Neural crest cell (in vitro differentiated cells): ENCODE measurements at regions not wholly inside any gene's neighbourhood (a gene's known extent, or its start where the extent isn't known, plus 50 kb on each side); places are given as distances from the start of the nearest gene placed in this dataset.

ENCODE experiments used
- DNase-seq: peaks from one replicate; pipeline ENCODE4 v3.0.0; 2021; ENCODE audit warnings: low read depth, mixed read lengths, low spot score
- H3K27ac Mint-ChIP-seq: one replicate; pipeline ENCODE4 v1.8.0; 2021; ENCODE audit warnings: mild to moderate bottlenecking, mixed read lengths; ENCODE audit not compliant: unreplicated experiment
- H3K27me3 Mint-ChIP-seq: 2 replicates; pipeline ENCODE4 v1.8.0; 2021; ENCODE audit warnings: low read depth, mild to moderate bottlenecking, mixed read lengths
- H3K36me3 Mint-ChIP-seq: 2 replicates; pipeline ENCODE4 v1.8.0; 2021; ENCODE audit warnings: low read depth, mild to moderate bottlenecking, mixed read lengths
- H3K4me1 Mint-ChIP-seq: 2 replicates; pipeline ENCODE4 v1.8.0; 2021; ENCODE audit warnings: mixed read lengths
- H3K4me3 Mint-ChIP-seq: one replicate; pipeline ENCODE4 v1.8.0; 2021; ENCODE audit warnings: mild to moderate bottlenecking, mixed read lengths
- H3K9me3 Mint-ChIP-seq: 2 replicates; pipeline ENCODE4 v1.8.0; 2021; ENCODE audit warnings: mixed read lengths
- TF ChIP-seq, protein P1 (sequence below): fragments of 200-600 bp; sonication (generic); conservative IDR thresholded peaks from 2 replicates; pipeline ENCODE4 v1.5.0; 2021; ENCODE audit warnings: antibody characterized with exemption, mild to moderate bottlenecking

DNA sequence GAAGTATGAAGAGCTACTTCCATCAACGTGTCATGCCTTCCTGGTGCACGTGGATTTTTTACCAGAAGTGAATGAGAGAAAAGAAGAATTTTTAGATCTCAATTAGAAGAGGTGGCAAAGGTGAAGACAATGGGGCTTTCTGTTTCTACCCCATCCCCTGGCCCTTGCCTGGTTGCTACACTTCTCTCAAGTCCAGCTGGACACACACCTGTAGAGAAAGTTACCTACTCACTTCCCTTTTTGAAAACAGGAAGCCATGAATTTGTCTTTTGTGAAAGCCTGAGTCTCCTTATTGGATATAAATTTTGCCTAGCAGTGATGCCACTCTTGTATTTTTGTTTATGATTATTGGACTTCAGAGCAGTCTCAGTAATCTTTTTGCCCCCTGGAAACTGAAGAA lies 142.9 kb upstream of the AKR1E2 start:
- TF ChIP-seq, protein P1, sequence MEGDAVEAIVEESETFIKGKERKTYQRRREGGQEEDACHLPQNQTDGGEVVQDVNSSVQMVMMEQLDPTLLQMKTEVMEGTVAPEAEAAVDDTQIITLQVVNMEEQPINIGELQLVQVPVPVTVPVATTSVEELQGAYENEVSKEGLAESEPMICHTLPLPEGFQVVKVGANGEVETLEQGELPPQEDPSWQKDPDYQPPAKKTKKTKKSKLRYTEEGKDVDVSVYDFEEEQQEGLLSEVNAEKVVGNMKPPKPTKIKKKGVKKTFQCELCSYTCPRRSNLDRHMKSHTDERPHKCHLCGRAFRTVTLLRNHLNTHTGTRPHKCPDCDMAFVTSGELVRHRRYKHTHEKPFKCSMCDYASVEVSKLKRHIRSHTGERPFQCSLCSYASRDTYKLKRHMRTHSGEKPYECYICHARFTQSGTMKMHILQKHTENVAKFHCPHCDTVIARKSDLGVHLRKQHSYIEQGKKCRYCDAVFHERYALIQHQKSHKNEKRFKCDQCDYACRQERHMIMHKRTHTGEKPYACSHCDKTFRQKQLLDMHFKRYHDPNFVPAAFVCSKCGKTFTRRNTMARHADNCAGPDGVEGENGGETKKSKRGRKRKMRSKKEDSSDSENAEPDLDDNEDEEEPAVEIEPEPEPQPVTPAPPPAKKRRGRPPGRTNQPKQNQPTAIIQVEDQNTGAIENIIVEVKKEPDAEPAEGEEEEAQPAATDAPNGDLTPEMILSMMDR: no peak
- Mint-ChIP-seq H3K36me3 (no peaks in the 10 kb centered on the region), H3K27me3 (no peaks in the 10 kb centered on the region), H3K9me3 (no peaks in the 10 kb centered on the region), H3K4me1 (peaks cover 6% of the 10 kb centered on the region), H3K27ac (no peak overlapping the region), H3K4me3 (no peak overlapping the region)
- no peak for DNase-seq

DNA sequence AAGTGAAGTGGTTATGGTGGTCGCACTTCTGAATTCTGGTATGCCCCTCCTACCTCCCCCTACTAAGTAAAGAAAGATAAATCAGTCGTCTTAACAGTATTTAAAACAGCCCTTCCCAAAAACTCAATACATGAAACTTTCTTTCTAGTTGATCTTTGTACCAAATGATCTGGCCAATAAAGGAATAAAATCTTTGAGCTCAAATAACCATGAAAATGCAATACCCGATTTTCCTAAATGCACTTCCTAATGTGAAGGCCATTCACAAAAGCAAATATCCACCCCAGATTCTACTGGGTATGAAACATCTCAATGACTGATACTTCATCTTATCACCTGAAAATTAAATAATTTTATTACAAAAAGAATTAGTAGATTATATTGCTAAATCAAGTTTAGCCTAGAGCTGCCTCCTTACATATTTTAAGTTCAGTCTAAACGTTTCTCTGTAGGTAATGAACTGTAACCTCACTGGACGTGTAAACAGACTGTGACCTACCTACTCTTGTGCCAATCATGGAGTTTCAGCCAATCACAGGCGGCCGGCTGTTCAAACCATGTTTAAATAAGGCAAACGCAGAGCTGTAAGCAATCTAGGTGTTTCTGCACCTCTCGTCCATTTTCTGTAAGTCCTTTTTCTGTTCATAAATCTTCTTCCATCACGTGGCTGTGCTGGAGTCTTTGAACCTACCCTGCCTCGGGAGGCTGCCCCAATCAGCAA lies 146.9 kb upstream of the AKR1E2 start:
- Mint-ChIP-seq H3K4me3 (no peak overlapping the region), H3K27me3 (no peaks in the 10 kb centered on the region), H3K9me3 (no peaks in the 10 kb centered on the region), H3K36me3 (no peaks in the 10 kb centered on the region), H3K4me1 (no peaks in the 10 kb centered on the region), H3K27ac (no peak overlapping the region)
- no peak for DNase-seq
- TF ChIP-seq, protein P1: no peak

DNA sequence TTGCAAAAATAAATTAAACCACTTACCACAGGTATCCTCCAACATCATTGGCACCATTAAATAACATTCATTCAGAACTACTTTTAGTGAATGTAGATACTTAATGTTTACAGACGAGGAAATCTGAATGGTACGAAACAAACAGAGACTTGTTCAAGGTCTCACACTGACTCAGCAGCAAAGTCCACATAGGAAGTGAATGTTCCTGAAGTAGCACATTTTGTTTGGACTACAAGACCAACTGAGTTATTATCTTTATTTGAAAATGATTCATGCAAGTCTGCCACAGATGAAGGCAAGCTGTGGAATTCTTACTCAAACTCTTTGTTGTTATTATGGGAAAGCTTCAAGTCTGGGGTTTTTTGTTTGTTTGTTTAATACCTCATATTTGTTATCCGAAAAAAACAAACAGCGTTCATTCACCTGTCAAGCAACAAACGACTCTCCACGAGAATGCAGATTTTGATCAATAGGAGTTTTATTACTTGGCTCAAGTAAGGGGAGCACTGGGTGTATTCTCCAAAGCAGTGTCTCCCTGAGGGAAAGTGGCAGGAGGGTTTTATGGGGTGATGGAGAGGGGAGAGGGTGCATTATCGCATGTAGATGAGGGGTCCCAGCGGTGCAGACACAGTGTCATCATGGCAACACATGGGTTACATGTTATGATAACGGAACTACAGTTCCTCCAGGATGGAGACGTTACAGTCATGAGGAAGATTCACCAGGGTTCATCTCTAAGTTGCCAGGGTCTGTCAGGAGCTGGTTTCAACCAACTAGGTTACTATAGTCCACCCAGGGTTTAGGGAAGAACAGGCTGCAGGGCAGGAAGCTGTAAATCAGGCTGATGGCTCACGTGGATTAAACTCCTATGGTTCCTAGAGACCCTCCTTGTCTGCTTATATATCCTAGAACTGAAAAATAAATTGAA lies 147.7 kb upstream of the AKR1E2 start:
- no peak overlapping the region for H3K4me3 Mint-ChIP-seq
- no peaks in the 10 kb centered on the region for H3K27me3 Mint-ChIP-seq
- no peaks in the 10 kb centered on the region for H3K36me3 Mint-ChIP-seq
- no peaks in the 10 kb centered on the region for H3K4me1 Mint-ChIP-seq
- no peaks in the 10 kb centered on the region for H3K9me3 Mint-ChIP-seq
- DNase-seq: no peak
- TF ChIP-seq, protein P1: no peak
- no peak overlapping the region for H3K27ac Mint-ChIP-seq

DNA sequence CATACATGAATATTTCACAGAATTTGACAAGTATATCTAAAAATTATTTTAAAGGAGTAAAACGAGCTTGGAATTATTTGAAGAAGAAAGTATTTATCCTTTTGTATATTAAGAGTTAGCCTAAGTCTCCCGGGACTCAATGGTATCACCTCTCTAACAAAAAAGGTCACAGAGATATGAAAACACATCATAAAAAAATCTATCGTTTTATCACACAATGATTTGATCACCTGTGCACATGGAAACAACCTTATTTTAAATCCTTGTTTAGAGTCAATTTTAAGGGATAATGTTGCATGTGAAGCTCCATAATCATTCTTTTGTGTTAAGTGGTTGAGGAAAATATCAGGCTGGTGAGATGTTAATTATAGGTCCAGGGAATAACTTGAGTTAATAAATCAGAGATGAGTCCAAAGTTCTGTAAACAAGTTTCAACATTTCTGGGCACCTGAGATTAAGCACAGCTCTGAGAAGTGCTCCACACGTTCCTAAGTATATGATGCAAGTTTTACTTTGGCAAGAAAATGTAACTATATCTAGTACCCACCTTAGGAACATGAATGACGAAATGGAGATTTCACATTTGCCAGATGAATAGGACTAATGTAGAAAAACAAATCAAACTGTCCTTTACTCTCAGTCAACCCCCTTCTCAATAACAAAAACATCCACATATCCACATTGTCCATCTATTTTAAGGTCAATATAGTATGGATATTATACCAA lies 148.5 kb upstream of the AKR1E2 start:
- no peaks in the 10 kb centered on the region for H3K36me3 Mint-ChIP-seq
- no peak for DNase-seq
- no peaks in the 10 kb centered on the region for H3K4me1 Mint-ChIP-seq
- TF ChIP-seq, protein P1: no peak
- H3K9me3 Mint-ChIP-seq: no peaks in the 10 kb centered on the region
- H3K4me3 Mint-ChIP-seq: no peak overlapping the region
- H3K27ac Mint-ChIP-seq: no peak overlapping the region
- no peaks in the 10 kb centered on the region for H3K27me3 Mint-ChIP-seq

DNA sequence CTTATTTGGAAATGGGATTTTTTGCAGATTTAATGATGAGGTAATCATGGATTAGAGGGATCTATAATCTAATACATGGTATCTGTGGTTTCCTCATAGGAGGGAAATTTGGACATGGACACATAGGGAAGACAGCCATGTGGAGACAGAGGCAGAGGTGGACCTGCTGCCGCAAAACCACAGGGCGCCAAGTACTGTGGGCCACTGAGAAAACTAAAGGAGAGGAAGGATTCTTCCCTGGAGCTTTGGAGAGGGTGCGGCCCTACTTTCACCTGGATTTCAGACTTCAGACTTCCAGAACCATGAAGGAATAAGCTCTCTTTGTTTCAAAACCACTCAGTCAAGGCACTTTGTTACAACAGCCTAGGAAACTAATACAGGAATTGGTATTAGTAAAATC lies 149.4 kb upstream of the AKR1E2 start:
- no peak overlapping the region for H3K4me3 Mint-ChIP-seq
- H3K4me1 Mint-ChIP-seq: peaks cover 9% of the 10 kb centered on the region
- TF ChIP-seq, protein P1: no peak
- no peak overlapping the region for H3K27ac Mint-ChIP-seq
- no peaks in the 10 kb centered on the region for H3K27me3 Mint-ChIP-seq
- no peaks in the 10 kb centered on the region for H3K9me3 Mint-ChIP-seq
- H3K36me3 Mint-ChIP-seq: no peaks in the 10 kb centered on the region
- no peak for DNase-seq
